ENCODE measurements at regions not wholly inside any gene's neighbourhood (a gene's known extent, or its start where the extent isn't known, plus 50 kb on each side); places are given as distances from the start of the nearest gene placed in this dataset.

DNA sequence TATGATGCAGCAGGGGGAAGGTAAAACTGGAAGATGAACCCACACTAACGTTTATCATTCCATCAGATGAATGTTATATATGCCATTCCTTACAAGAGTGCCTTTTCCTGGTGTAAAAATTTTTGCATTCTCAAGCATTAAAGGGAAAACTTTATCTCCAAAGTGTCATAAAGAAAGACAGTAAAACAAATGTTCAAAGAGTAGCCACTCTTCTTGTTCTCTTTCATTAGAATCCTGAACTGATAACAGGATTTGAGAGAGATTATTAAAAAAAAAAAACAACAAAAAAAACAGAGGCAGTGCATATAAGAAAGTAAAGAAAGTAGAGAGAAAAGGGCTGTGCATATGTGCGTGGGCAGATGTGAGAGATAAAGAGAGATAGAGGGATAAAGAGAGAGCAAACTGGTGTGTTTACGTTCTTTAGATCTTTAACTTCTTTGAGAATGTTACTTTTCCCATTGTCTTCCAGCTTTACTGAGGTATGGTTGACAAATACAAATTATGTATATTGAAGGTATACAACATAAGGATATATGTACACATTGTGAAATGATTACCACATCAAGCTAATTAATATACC is 275.4 kb downstream of the HS3ST1 start:
- Histone ChIP-seq H3K4me3 (no peak overlapping the region), H3K27me3 (peaks cover 4% of the 10 kb centered on the region), H3K4me1 (replicated peaks in 1 of 2) (no peaks in the 10 kb centered on the region), H3K27ac (no peak overlapping the region), H3K36me3 (replicated peaks in 1 of 2) (no peaks in the 10 kb centered on the region), H3K9me3 (replicated peaks in 1 of 3) (no peaks in the 10 kb centered on the region)
- WGBS, 4 donors: 60 to 77% (median 71%) methylated on average over 3 of the region's 3 CpGs
- DNase-seq: no peak
- intact Hi-C loops (cut with DNase I): no loop called here
- TF ChIP-seq CTCF (IDR thresholded peaks at IDR 0.05) (no peak), POLR2A (IDR thresholded peaks at IDR 0.05) (no peak)

DNA sequence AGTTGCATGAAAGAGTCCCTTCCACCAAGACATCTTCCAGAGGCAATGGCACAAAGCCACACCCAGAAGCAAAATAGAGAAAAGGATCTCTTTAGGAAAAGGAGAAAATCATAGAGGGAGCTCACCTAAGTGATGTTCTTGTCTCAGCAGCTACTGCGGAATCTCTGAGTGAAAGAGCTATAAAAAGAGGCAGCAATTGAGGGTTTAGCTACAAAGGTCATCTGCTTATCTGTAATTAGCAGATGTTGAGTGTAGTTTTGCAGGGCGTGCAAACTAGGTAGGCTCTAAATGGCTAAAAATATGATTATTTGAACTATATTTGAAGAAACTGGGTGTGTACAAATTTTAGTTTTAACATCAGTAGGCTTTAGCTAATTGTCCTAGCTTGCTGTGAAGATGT is 276.0 kb downstream of the HS3ST1 start:
- TF ChIP-seq POLR2A (IDR thresholded peaks at IDR 0.05): no peak
- no peak for TF ChIP-seq CTCF (IDR thresholded peaks at IDR 0.05)
- intact Hi-C loops (cut with DNase I): no loop called here
- Histone ChIP-seq H3K27ac (no peak overlapping the region), H3K27me3 (peaks cover 4% of the 10 kb centered on the region), H3K9me3 (replicated peaks in 1 of 3) (no peaks in the 10 kb centered on the region), H3K36me3 (replicated peaks in 1 of 2) (no peaks in the 10 kb centered on the region), H3K4me1 (replicated peaks in 1 of 2) (no peaks in the 10 kb centered on the region), H3K4me3 (no peak overlapping the region)
- 76 to 89% (median 81%) methylated on average over 2 of the region's 2 CpGs for WGBS, 4 donors
- no peak for DNase-seq

GRCh38 chr4:11151500-11151899 is 277.2 kb downstream of the HS3ST1 start:
- 82 to 90% (median 86%) methylated on average over 5 of the region's 5 CpGs for WGBS, 4 donors
- H3K27ac ChIP-seq: no peak overlapping the region
- peaks cover 4% of the 10 kb centered on the region for H3K27me3 ChIP-seq
- TF ChIP-seq CTCF (IDR thresholded peaks at IDR 0.05) (no peak), POLR2A (IDR thresholded peaks at IDR 0.05) (no peak)
- H3K4me1 ChIP-seq (replicated peaks in 1 of 2): no peaks in the 10 kb centered on the region
- no peaks in the 10 kb centered on the region for H3K36me3 ChIP-seq (replicated peaks in 1 of 2)
- DNase-seq: no peak
- H3K9me3 ChIP-seq (replicated peaks in 1 of 3): no peaks in the 10 kb centered on the region
- intact Hi-C loops (cut with DNase I): no loop called here
- H3K4me3 ChIP-seq: no peak overlapping the region

- 77 to 81% (median 81%) methylated on average over 4 of the region's 4 CpGs for WGBS, 4 donors
- TF ChIP-seq POLR2A (IDR thresholded peaks at IDR 0.05) (no peak), CTCF (IDR thresholded peaks at IDR 0.05) (no peak)
- Histone ChIP-seq H3K9me3 (replicated peaks in 1 of 3) (no peaks in the 10 kb centered on the region), H3K4me3 (no peak overlapping the region), H3K27me3 (peaks cover 4% of the 10 kb centered on the region), H3K27ac (no peak overlapping the region), H3K4me1 (replicated peaks in 1 of 2) (no peaks in the 10 kb centered on the region), H3K36me3 (replicated peaks in 1 of 2) (no peaks in the 10 kb centered on the region)
- no peak for DNase-seq
- intact Hi-C loops (cut with DNase I): no loop called here
Observed at GRCh38 chr4:11149612-11150259, 279.0 kb downstream of the HS3ST1 start.

Measured in adrenal gland (tissue), 9 donors.